ENCODE measurements at regions not wholly inside any gene's neighbourhood (a gene's known extent, or its start where the extent isn't known, plus 50 kb on each side); places are given as distances from the start of the nearest gene placed in this dataset.
"Not testable (repeated sequence)": the region's sequence is repeated elsewhere in the genome, so short reads cannot be mapped to it uniquely, and the experiment has no call there.

GRCh38 chr10:8312781-8313180 is 258.3 kb downstream of the GATA3 start:
- intact Hi-C loops (cut with DNase I; ENCODE audit: low total_unique reads), result no loop called here
- no peaks in the 10 kb centered on the region for H3K36me3 ChIP-seq
- DNase-seq, result no peak
- no peaks in the 10 kb centered on the region for H3K9me3 ChIP-seq
- no peak for TF ChIP-seq CTCF (IDR thresholded peaks at IDR 0.05)
- no peaks in the 10 kb centered on the region for H3K4me1 ChIP-seq
- no peak overlapping the region for H3K27ac ChIP-seq
- no peak overlapping the region for H3K4me3 ChIP-seq
- no peaks in the 10 kb centered on the region for H3K27me3 ChIP-seq

- TF ChIP-seq CTCF (IDR thresholded peaks at IDR 0.05), result no peak
- Histone ChIP-seq H3K27me3 (no peaks in the 10 kb centered on the region), H3K9me3 (no peaks in the 10 kb centered on the region), H3K36me3 (no peaks in the 10 kb centered on the region), H3K4me3 (no peak overlapping the region), H3K4me1 (no peaks in the 10 kb centered on the region), H3K27ac (no peak overlapping the region)
- intact Hi-C loops (cut with DNase I; ENCODE audit: low total_unique reads), result no loop called here
- DNase-seq, result no peak
These were observed 260.0 kb downstream of the GATA3 start for GRCh38 chr10:8314486-8314885.

GRCh38 chr10:8315619-8316021 is 261.1 kb downstream of the GATA3 start:
- no peak for TF ChIP-seq CTCF (IDR thresholded peaks at IDR 0.05)
- DNase-seq, result no peak
- H3K27ac ChIP-seq, result no peak overlapping the region
- no peaks in the 10 kb centered on the region for H3K27me3 ChIP-seq
- H3K9me3 ChIP-seq, result no peaks in the 10 kb centered on the region
- no peaks in the 10 kb centered on the region for H3K36me3 ChIP-seq
- intact Hi-C loops (cut with DNase I; ENCODE audit: low total_unique reads), result no loop called here
- H3K4me3 ChIP-seq, result no peak overlapping the region
- H3K4me1 ChIP-seq, result no peaks in the 10 kb centered on the region

GRCh38 chr10:8316284-8316683 is 261.8 kb downstream of the GATA3 start:
- intact Hi-C loops (cut with DNase I; ENCODE audit: low total_unique reads), result no loop called here
- no peak for DNase-seq
- Histone ChIP-seq H3K36me3 (no peaks in the 10 kb centered on the region), H3K9me3 (no peaks in the 10 kb centered on the region), H3K27ac (no peak overlapping the region), H3K27me3 (no peaks in the 10 kb centered on the region), H3K4me1 (no peaks in the 10 kb centered on the region), H3K4me3 (no peak overlapping the region)
- no peak for TF ChIP-seq CTCF (IDR thresholded peaks at IDR 0.05)

- H3K27ac ChIP-seq; H3K36me3 ChIP-seq; H3K27me3 ChIP-seq; H3K4me1 ChIP-seq; DNase-seq; intact Hi-C loops (cut with DNase I; ENCODE audit: low total_unique reads); H3K9me3 ChIP-seq; H3K4me3 ChIP-seq: not testable (repeated sequence)
These were observed 263.9 kb downstream of the GATA3 start for GRCh38 chr10:8318429-8318828.

GRCh38 chr10:8318956-8319355 is 264.5 kb downstream of the GATA3 start:
- Histone ChIP-seq H3K9me3 (no peaks in the 10 kb centered on the region), H3K36me3 (no peaks in the 10 kb centered on the region), H3K27me3 (no peaks in the 10 kb centered on the region), H3K4me1 (no peaks in the 10 kb centered on the region), H3K27ac (no peak overlapping the region), H3K4me3 (no peak overlapping the region)
- no peak for DNase-seq
- intact Hi-C loops (cut with DNase I; ENCODE audit: low total_unique reads), result no loop called here
- no peak for TF ChIP-seq CTCF (IDR thresholded peaks at IDR 0.05)

Data from tibial artery (tissue), 4 donors.